HG03521 (cell line): ENCODE measurements at regions not wholly inside any gene's neighbourhood (a gene's known extent, or its start where the extent isn't known, plus 50 kb on each side); places are given as distances from the start of the nearest gene placed in this dataset.

Source experiments
- ATAC-seq: cut with Tn5 transposase; IDR thresholded peaks from one replicate; pipeline ENCODE4 v1.9.1; 2021; ENCODE audit warnings: mild to moderate bottlenecking, moderate library complexity; ENCODE audit not compliant: unreplicated experiment

DNA sequence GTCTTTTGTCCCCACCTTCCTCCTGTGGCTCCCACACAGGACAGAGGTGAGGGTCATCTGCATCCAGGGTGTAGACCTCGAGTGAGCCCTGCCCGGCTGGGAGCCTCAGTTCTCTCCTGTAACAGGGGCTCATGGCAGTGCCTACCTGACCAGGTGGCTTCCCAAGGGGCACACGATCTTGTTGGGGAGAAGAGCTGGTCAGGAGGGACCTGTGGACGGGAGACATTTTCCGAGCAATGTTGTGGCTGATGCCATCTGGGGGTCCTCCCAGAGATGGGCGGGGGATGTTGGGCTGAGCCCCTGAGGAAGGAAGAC lies 51.9 kb downstream of the CEBPB start:
- no peak for ATAC-seq

DNA sequence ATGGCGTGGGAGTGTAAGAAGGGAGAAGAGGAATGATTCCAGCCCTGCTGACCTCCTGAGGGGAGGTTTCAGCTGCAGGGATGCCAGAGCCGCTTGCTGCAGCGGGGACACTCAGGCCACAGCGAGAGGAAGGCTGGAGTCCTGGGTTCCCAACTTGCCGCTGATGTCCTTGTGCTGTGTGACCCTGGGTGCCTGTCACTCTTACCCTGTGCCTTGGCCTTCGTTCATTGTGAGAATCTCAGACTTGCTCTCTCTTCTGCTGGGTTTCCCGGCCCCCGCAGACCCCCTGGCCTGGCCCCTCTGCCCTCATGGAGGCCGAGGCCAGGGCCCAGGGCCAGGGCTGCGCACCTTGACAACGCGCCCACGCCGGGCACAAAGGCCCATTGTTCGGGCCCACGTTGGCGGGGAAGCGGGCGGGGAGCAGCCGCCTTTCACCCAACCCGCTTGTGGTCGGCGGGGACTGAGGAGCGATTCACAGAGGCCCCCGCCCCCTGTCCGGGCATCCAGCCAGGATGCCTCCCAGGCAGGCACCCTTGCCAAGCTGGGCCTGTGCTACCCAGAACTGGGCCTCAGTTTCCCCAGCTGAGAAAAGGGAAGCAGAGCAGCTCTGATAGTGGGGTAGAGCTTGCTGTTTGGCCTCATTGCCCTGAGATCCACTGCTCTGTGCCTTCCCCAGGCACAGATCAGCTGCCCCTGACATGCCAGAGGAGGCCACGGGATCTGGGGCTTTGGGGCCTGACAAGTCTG lies 52.4 kb downstream of the CEBPB start:
- ATAC-seq: no peak

DNA sequence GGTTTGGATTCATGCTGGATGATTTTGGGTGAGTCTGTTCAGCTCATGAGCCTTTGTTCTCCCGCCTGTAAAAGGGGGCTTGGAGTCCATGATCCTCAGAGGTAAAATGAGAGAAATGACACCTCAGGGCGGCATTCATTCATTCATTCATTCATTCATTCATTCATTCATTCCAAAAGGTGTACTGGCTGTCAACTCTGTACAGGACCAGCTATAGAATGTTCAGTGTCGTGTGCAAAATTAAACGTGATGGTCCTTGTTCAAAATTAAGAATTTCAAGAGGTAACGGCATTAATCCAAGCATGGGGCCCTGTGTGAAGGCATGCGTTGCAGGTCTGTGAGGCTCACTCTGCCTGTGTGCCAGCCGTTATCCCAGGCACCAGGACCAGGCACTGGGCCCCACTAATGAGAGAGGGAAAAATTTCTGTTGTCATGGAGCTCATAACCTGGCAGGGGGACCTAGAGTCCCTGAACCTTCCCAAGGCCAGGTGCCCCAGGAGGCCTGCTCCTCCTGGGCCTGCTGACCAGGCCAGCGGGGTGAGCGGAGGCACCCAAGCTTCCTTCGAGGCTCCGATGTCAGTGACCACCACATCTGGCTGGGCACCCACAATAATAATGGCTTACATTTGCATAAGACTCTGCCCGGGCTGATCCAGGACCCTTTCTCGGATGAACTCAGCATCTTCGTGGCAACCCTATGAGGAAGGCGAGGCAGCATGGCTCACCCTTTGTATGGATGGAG lies 53.2 kb downstream of the CEBPB start:
- no peak for ATAC-seq

DNA sequence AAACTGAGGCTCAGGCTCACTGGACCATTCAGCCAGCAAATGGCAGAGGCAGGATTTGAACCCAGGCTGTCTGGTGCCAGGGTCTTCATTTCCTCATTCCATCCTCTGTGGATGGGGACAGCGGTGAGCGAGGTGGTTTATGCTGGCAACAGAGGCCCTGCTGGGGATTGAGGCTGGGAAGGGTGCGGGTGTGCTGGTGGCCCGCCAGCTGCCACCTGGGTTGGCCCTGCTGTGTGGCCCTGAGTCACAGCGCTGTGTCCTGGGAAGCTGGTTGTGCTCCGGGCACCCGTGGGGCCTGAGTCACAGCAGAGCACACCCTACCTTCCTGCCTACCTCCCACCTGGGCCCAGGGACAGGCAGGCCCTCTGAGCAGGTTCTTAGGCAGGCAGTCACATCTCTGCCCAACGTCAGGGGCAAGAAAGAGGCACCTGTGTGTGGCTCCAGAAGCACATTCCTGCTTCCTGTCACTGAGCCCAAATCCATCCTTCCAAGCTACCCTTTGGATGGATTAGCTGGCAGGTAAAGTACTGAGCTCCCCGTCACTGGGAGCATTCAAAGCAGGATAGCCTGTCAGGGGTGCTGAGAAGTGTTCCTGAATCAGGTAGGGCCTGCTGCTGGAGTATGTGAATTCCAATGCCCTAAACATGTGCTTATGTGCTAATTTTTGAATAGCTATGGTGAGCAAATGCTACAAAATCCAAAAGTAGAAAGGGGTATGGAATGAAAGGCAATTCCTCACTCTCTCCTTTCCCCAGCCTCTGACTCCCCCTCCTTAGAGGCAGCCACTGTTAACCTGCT lies 53.9 kb downstream of the CEBPB start:
- no peak for ATAC-seq

DNA sequence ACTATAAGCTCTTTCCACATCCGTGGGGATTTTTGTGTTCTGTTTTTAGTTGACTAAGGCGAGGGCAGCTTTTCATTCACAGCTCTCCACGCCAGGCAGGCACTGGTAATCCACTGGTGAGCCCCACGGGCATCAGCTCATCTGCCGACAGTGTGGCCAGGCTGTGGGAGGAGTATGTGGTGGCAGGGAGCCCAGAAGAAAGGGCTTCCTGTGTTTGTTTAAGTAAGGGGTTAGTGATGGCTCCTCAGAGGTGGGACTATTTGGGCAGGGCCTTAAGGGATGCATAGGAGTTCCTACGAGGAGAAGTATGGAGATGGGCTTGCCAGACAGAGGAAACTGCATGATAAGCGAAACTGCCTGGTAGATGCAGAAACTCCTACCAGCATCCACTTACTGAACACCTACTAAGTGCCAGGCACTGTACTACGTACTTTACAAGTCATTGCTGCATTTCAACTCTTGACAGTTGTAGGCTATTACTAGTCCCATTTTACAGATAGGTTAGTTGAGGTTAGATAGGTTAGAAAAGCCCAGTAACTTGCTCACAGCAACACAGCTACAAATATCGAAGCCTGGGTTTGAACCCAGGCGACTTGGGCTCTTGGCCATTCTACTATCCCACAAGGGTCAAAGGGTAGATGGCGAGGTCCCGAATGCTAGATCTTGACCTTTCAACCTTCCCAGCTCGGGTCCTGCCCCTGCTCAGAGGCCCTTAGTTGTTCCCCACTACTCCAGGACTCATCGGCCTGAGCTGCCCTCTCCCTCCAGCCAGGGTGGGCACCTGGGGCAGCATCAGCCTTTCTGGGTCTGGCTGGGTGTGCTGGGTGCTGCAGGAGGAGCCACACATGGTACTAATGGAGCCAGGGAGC lies 55.1 kb downstream of the CEBPB start:
- no peak for ATAC-seq

DNA sequence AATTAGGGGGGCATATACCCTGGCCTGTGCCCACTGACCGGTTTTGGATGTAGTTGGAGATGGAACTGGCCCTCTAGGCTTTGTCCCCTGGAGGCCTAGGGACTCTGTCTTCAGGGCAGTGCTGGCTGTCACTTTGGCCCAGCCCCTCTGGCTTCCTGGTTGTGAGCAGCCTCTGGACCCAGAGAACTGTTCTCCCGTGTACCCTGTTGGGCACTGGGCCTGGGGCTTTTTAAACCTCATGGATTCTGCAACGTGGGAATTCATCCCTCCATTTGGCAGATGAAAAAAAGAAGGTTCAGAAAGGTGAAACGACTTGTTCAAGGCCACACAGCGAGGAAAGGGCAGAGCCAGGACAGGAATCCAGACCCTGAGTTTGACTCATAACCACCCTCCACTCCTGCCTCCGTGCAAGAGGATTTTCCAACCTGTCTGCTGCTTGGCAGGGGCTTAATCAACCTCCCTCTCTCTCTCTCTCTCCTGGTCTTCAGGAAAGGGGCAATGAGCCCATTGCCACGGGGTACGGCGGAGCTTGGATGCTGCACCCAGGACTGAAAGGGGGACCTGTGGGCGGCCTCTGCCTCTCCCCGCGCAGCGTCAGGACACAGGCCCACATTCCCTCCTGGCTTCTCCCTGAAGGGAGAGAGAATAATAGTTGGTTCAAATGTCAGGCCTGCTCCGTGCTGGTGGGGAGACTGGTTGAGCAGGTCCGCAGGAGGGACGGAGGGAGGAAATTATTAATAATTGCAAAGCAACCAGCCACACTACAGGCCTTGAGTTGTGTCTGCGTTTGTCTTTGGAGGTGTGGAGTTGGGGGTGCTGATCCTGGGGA lies 56.0 kb downstream of the CEBPB start:
- no peak for ATAC-seq

DNA sequence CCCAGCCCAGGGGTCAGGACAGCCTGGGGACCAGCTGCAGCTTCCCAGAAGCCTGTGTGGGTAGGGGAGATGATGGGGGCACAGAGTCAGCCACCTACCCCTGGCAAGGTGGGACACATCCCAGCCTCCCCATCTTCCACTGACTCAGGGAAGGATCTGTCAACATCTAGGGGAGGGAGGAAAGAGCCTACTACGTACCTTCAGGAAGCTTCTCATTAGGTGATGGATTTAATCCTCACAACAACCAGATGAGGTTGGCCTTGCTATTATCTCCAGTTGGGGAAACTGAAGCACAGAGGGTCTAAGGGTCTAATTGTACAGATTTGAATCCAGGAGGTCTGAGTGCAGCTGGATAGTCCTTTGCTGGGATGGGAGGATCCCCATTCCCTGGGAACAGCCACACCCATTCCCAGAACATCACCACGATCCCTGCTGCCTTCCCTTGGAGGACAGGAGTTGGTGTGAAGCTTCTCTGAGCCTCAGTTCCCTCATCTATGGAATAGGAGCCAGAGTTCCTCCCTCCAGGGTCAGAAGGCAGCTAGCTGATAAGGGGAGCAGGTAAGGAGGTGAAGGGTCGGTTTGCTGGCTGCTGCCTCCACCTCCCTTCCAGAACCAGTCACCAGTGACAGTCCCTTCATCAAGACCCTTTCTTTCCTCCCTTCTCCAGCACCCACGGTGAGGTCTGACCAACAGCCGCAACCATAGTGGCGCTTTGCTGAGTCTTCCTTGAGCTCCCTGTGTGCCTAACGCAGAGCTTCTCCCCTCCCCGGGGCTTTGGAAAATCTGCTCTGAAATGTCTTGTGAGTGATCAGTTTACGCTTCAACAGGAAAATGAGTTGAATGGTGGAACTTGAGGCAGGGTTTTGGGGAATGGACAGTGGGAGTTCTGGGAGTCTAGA lies 56.8 kb downstream of the CEBPB start:
- ATAC-seq: no peak

DNA sequence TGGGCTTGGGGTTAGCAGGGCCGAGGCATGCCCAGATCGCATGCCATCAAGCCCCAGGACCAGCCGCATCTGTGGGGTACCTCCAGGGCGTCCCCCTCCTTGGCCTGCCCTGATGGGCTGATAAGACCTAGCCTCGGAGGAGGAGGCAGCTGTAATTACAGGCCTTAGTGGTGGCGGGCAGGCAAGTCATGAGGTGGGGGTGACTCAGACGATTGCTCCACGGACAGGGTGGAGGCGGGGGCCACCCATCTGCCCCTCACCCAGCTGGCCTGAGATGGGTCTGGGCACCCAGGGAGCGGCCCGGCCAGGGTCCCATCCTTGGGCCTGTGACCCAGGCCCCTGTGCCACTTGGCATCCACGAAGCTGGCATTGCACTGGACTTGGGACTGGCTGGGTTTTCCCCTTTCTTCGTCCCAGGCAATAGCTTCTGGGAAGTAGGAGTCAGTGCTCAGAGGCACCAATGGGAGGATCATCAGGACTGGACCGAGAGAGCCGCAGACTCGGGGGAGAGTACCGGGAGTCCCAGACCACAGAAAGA lies 57.5 kb downstream of the CEBPB start:
- ATAC-seq: no peak

DNA sequence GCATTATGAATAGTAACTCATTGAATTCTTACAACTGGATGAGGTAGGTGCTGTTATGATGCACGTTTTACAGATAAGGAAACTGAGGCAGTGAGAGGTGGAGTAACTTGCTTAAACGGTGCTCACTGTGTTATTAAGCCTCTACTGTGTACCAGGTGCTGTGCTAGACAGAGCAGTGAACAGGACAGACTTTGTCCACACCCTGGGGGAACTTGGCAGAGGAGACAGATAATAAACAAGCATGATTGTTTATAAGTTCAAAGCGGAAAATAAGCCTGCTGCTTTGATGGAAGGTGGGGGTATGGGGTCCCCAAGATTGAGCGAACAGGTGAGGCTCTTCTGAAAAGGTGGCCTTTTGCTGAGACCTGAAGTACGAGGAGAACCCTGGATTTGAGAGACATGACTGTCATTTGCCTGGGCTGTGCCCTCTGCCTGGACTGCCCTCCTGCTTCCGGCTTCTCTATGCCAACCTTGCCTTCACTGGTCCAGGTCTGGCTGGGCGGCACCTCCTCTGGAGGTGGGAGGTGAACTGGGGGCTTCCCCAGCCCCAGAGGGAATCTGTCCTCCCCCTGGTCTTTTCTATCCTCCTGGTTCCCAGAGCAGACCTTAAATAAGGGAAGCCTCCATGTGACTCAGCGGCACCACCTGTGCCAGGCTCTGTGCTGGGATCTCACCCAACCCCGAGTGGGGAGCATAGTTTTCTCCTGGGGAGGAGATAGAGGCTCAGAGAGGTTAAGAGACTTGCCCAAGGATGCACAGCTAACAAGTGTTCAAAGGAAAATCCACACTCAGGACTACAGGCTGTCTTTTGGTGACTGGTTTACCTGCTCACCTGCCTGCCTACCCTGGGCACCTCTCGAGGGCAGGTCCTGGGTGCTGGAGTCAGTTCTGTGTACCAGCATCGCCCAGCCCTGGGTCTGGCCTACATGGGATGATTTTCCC lies 59.1 kb downstream of the CEBPB start:
- no peak for ATAC-seq

DNA sequence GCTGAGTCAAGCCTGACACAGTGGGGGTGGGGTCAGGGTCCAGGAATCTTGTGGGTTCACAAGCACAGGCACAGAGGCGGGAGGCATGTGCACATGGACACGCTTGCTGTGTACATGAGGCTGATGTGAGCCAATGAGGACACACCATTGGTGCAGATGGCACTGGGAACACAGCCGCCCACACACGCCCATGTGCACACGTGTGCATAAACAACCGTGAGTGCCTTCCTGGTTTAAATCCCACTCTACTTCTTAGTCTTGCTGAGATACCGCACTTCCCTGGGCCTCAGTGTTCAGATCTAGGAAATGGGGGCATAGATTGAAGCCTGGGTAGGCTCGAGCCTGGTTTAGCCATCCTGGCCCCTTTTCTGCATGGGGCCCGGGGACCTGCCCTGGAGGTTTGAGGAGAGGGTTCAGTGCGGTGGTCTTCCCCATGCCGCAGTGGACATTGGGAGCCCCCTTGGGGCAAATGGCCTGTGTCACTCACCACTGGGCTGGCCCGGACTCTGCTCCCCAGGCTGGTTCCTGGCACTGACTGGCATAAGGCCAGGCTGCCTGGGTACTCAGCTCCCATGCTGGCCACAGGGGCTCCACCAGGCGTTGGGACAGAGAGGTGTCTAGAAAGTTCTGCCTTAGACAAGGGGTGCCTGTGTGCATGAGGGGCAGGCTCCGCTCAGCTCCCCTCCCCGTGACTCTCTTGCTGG lies 60.2 kb downstream of the CEBPB start:
- ATAC-seq: no peak

DNA sequence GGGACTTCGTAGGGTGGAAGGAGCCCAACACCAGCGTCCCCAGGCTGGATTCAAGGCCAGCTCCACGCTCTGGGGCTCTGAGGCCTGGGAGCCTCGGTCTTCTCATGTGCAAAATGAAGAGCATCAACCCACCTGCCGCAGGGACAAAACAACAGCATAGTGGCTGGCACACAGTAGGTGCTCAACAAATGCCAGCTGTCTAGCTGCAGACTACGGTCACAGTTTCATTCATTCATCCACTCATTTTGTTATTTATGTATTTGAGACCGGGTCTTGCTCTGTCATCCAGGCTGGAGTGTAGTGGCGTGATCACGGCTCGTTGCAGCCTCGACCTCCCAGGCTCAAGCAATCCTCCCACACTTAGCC lies 60.7 kb downstream of the CEBPB start:
- ATAC-seq: no peak

DNA sequence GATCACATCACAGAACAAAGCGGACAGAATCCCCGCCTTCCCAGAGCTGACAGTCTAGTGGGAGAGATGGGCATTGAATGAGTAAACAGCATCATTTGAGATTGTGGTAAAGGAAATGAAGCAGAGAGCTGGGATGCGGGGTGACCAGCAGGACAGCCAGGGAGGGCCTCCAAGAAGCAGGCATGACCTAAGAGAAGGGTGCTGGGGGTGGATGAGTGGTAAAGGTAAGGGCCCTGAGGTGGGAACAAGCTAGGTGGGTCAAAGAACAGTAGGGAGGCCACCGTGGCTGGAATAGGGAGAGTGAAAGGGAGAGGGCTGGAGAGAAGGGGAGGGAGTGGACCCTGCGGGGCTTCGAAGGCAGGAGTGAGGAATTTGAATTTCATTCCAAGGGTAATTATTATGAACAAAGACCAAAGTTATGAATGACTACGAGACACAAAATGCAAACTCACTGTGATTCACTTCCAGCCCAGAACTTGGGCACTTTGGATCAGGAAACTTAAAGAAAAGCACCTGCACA lies 61.4 kb downstream of the CEBPB start:
- no peak for ATAC-seq

DNA sequence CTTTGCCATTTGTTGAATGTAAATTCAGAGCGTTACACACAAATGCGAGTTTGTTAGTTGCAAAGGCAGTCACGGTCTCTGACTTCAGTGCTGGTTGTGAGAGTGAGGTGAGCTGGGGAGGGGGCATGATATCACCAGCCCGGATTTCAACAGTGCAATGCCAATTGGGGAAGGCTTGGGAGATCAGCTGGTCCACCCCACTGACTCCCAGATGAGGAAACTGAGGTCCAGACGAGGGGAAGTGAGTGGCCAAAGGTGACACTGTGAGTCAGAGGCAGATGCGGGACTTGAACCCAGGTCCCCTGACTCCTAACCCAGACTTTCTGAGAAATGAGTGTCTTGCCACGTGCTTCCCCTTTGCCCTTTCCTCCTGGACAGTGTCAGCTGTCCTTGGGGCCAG lies 62.1 kb downstream of the CEBPB start:
- no peak for ATAC-seq

DNA sequence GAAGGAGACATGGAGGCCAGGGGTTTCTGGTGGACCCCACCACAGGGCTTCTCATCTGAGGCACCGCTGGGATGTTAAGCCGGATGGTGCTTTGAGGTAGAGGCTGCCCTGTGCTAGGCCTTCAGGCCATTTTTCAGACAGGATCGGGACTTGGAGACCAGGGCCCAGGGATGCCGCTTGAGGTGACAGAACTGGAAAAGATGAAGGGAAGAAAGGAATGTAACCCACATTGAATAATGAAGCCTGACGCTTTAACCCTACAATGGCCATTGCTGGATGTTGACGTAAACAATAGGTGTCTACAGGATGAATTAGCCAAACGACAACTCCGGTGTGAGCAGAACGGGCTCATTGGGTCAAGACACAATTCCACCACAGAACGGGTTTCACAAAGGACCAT lies 62.5 kb downstream of the CEBPB start:
- no peak for ATAC-seq

DNA sequence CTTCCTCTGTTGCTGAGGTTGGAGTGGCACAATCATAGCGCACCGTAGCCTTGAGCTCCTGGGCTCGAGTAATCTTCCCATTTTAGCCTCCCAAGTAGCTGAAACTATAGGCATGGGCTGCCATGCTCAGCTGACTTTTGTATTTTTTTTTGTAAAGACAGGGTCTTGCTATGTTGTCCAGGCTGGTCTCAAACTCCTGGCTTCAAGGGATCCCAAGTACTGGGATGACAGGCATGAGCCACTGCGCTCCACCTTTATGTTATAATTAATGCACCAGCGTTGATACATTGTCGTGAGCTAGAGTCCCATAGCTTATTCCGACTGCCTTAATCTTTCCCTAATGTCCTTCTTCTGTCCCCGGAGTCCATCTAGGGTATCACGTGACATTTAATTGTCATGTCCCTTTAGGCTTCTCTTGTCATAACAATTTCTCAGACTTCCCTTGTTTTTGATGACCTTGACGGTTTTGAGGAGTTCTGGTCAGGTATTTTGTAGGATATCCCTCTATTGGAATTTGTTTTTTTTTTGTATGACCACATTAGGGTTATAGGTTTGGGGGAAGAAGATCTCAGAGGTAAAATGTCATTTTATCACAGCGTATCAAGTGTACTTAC lies 63.9 kb downstream of the CEBPB start:
- no peak for ATAC-seq

DNA sequence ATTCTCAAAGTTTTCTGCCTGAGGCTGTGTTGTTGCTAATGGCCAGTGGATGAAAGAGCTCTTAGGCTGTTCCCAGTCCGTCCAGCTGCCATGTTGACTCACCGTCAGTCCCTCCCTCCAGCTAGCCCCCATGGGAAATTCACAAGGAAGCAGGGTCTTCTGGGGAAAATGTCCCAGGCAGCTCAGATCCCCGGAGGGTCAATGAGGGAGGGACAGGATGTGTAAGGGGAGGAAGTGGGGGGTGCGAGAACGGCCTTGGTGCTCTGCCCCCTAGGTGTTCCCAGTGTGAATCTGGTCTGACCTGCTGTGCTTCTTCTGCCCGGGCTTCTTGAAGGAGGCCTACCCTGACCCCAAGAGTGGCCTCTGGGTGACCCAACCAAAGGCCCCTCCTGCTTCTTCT lies 65.9 kb downstream of the CEBPB start:
- ATAC-seq: no peak

DNA sequence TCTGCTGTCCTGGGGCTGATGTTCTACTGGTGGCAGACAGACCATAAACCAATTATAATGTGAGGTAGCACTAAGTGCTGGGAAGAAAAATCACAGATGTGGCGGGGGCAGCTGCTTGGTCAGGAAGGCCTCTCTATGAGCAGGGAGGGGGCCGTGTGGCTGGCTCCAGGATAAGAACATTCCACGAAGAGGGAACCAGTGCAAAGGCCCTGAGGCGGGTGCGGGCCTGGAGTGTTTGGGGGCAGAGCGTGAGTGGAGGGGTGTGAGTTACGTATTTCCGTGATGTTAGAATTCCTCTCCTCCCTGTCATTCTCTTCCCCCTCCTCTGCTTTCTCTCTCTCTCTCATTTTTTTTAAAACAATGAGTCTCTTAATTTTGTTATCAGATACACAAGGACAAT lies 67.2 kb downstream of the CEBPB start:
- ATAC-seq: no peak
